Skeletal muscle satellite cell (primary cell): ENCODE measurements at regions not wholly inside any gene's neighbourhood (a gene's known extent, or its start where the extent isn't known, plus 50 kb on each side); places are given as distances from the start of the nearest gene placed in this dataset.
A peak's percentile ranks its signal among the peaks of the same experiment; 100 is the strongest.
"Not testable (repeated sequence)": the region's sequence is repeated elsewhere in the genome, so short reads cannot be mapped to it uniquely, and the experiment has no call there.

Source experiments
- H3K27me3 ChIP-seq: 2 replicates; pipeline ENCODE4 v1.7.0; 2013; ENCODE audit warnings: low read length; ENCODE audit not compliant: control insufficient read depth, insufficient read depth
- H3K36me3 ChIP-seq: 2 replicates; pipeline ENCODE4 v1.7.0; 2013; ENCODE audit warnings: mild to moderate bottlenecking, control low read depth, low read length; ENCODE audit not compliant: insufficient read depth
- H3K4me1 ChIP-seq: 2 replicates; pipeline ENCODE4 v1.7.0; 2013; ENCODE audit warnings: low read length; ENCODE audit not compliant: control insufficient read depth, insufficient read depth
- H3K4me2 ChIP-seq: 2 replicates; pipeline ENCODE4 v1.7.0; 2013; ENCODE audit warnings: mild to moderate bottlenecking, low read length
- H3K4me3 ChIP-seq: 2 replicates; pipeline ENCODE4 v1.7.0; 2013; ENCODE audit warnings: low read length
- H3K9ac ChIP-seq: 2 replicates; pipeline ENCODE4 v1.7.0; 2013; ENCODE audit warnings: mild to moderate bottlenecking, low read depth, low read length, moderate library complexity
- H3K9me3 ChIP-seq: replicated peaks from 2 replicates; pipeline ENCODE4 v1.7.0; 2013; ENCODE audit warnings: mild to moderate bottlenecking, control low read depth, low read length

GRCh38 chr2:18949871-18950270, 360.5 kb upstream of the NT5C1B start:
- H3K4me2 ChIP-seq, result peak overlapping the region; percentile 53
- H3K9me3 ChIP-seq, result no peaks in the 10 kb centered on the region
- no peaks in the 10 kb centered on the region for H3K27me3 ChIP-seq
- no peaks in the 10 kb centered on the region for H3K36me3 ChIP-seq
- no peak overlapping the region for H3K4me3 ChIP-seq
- H3K4me1 ChIP-seq, result peaks cover 13% of the 10 kb centered on the region
- no peak overlapping the region for H3K9ac ChIP-seq

GRCh38 chr2:18940184-18940583, 350.8 kb upstream of the NT5C1B start:
- Histone ChIP-seq H3K4me1 (no peaks in the 10 kb centered on the region), H3K9me3 (no peaks in the 10 kb centered on the region), H3K9ac (no peak overlapping the region), H3K36me3 (no peaks in the 10 kb centered on the region), H3K4me3 (no peak overlapping the region), H3K27me3 (no peaks in the 10 kb centered on the region), H3K4me2 (no peak overlapping the region)

DNA sequence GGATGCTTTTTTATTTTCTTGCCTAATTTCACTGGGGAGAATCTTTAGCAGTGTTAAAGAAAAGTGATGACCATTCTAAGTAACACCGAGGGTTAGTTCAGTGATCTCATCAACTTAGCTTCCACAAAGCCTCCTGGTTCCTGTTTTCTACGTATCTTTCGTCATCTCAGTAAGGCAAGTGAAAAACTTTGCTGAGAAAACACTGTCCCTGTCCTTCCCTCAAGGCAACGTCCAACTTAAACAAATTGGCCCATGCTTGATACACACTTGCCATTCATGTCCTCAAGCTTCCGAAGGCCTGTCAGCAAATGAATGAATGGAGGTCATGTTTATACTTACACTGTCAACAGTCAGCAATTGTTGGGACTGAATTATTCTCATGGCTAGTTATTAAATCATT, 350.4 kb upstream of the NT5C1B start:
- H3K36me3 ChIP-seq, H3K9me3 ChIP-seq, H3K4me3 ChIP-seq, H3K4me1 ChIP-seq, H3K4me2 ChIP-seq, H3K9ac ChIP-seq, H3K27me3 ChIP-seq: not testable (repeated sequence)

- Histone ChIP-seq H3K4me2 (no peak overlapping the region), H3K27me3 (no peaks in the 10 kb centered on the region), H3K4me3 (no peak overlapping the region), H3K4me1 (no peaks in the 10 kb centered on the region), H3K36me3 (no peaks in the 10 kb centered on the region), H3K9me3 (no peaks in the 10 kb centered on the region), H3K9ac (no peak overlapping the region)
Observed at GRCh38 chr2:18934886-18935285, 345.5 kb upstream of the NT5C1B start.

- Histone ChIP-seq H3K4me3 (no peak overlapping the region), H3K4me2 (no peak overlapping the region), H3K9me3 (no peaks in the 10 kb centered on the region), H3K4me1 (peaks cover 1% of the 10 kb centered on the region), H3K36me3 (no peaks in the 10 kb centered on the region), H3K27me3 (no peaks in the 10 kb centered on the region), H3K9ac (no peak overlapping the region)
Observed at GRCh38 chr2:18932853-18933252, 343.5 kb upstream of the NT5C1B start.

GRCh38 chr2:18930971-18931370, 341.6 kb upstream of the NT5C1B start:
- Histone ChIP-seq H3K4me2 (no peak overlapping the region), H3K4me1 (peaks cover 16% of the 10 kb centered on the region)

GRCh38 chr2:18927525-18928232, 338.3 kb upstream of the NT5C1B start:
- H3K27me3 ChIP-seq, result no peaks in the 10 kb centered on the region
- no peaks in the 10 kb centered on the region for H3K36me3 ChIP-seq
- H3K4me1 ChIP-seq, result peaks cover 36% of the 10 kb centered on the region
- H3K9me3 ChIP-seq, result no peaks in the 10 kb centered on the region
- no peak overlapping the region for H3K9ac ChIP-seq
- no peak overlapping the region for H3K4me3 ChIP-seq
- H3K4me2 ChIP-seq, result no peak overlapping the region

More at GRCh38 chr2:18930971-18931370, 341.6 kb upstream of the NT5C1B start:
- Histone ChIP-seq H3K9me3 (no peaks in the 10 kb centered on the region), H3K4me3 (no peak overlapping the region), H3K27me3 (no peaks in the 10 kb centered on the region), H3K36me3 (no peaks in the 10 kb centered on the region), H3K9ac (no peak overlapping the region)

- Histone ChIP-seq H3K9ac (no peak overlapping the region), H3K9me3 (no peaks in the 10 kb centered on the region), H3K4me2 (no peak overlapping the region), H3K36me3 (no peaks in the 10 kb centered on the region), H3K4me1 (peaks cover 38% of the 10 kb centered on the region), H3K27me3 (no peaks in the 10 kb centered on the region), H3K4me3 (no peak overlapping the region)
Observed at GRCh38 chr2:18926631-18927524, 337.5 kb upstream of the NT5C1B start.

GRCh38 chr2:18925296-18925695, 335.9 kb upstream of the NT5C1B start:
- peaks cover 38% of the 10 kb centered on the region for H3K4me1 ChIP-seq
- H3K9me3 ChIP-seq, result no peaks in the 10 kb centered on the region
- peak overlapping the region; percentile 3 for H3K4me3 ChIP-seq
- H3K4me2 ChIP-seq, result peak overlapping the region; percentile 57
- no peaks in the 10 kb centered on the region for H3K36me3 ChIP-seq
- H3K27me3 ChIP-seq, result no peaks in the 10 kb centered on the region
- peak overlapping the region; percentile 56 for H3K9ac ChIP-seq

- Histone ChIP-seq H3K27me3 (no peaks in the 10 kb centered on the region), H3K4me1 (peaks cover 38% of the 10 kb centered on the region)
Observed at GRCh38 chr2:18924886-18925285, 335.5 kb upstream of the NT5C1B start.

DNA sequence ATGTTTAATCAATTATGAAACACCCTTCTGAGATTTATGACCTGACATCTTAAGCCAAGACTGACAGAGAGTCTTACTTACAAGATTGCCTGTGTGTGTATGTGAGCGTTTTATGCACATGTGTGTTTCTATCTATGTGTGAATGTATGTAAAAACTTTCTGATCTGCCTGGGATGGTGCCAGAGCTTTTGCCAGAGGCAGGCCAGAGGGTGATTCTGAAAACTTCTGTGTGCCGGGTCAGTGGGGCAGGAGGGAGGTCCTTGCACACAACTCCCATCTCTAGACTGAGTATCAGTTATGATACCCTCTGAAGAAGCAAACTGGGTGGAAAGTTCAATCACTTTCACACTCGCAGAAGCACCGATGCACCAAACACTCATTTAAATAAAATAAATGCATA, 335.0 kb upstream of the NT5C1B start:
- Histone ChIP-seq H3K9me3 (no peaks in the 10 kb centered on the region), H3K9ac (peak overlapping the region; percentile 56), H3K4me3 (no peak overlapping the region), H3K4me2 (no peak overlapping the region), H3K36me3 (no peaks in the 10 kb centered on the region), H3K27me3 (no peaks in the 10 kb centered on the region), H3K4me1 (peaks cover 38% of the 10 kb centered on the region)

More at GRCh38 chr2:18924886-18925285, 335.5 kb upstream of the NT5C1B start:
- H3K9ac ChIP-seq, result peak overlapping the region; percentile 56
- peak overlapping the region; percentile 3 for H3K4me3 ChIP-seq
- H3K4me2 ChIP-seq, result peak overlapping the region; percentile 57
- H3K36me3 ChIP-seq, result no peaks in the 10 kb centered on the region
- no peaks in the 10 kb centered on the region for H3K9me3 ChIP-seq
